Upper lobe of left lung (tissue), 4 donors: ENCODE measurements at regions not wholly inside any gene's neighbourhood (a gene's known extent, or its start where the extent isn't known, plus 50 kb on each side); places are given as distances from the start of the nearest gene placed in this dataset.

Source experiments
- CTCF ChIP-seq, 6 experiments: fragments of 450-650 bp in 4 of 6; fragments of 200-600 bp in 2 of 6; sonication (generic) in 2 of 6; IDR thresholded peaks; one replicate each; pipeline ENCODE4 v1.5.1; 2016 to 2019; ENCODE audit warnings: antibody characterized with exemption in 6 of 6
- POLR2A ChIP-seq, 4 donors: fragments of 450-650 bp; IDR thresholded peaks; one replicate each; pipeline ENCODE4 v1.5.1; 2016 to 2017; ENCODE audit warnings: antibody characterized with exemption in 4 of 4, mild to moderate bottlenecking in 2 of 4

GRCh38 chr2:60271713-60272112 lies 281.7 kb downstream of the BCL11A start:
- TF ChIP-seq CTCF (IDR thresholded peaks at IDR 0.05) (no peak), POLR2A (IDR thresholded peaks at IDR 0.05) (no peak)
